ENCODE measurements at regions not wholly inside any gene's neighbourhood (a gene's known extent, or its start where the extent isn't known, plus 50 kb on each side); places are given as distances from the start of the nearest gene placed in this dataset.

GRCh38 chrX:6449946-6450345, 85.0 kb downstream of the VCX3A start:
- H3K4me3 ChIP-seq (ENCODE audit: low read depth, low read length) = no peak overlapping the region
- no peak for TF ChIP-seq CTCF (IDR thresholded peaks at IDR 0.05; ENCODE audit: borderline replicate concordance, insufficient read depth, low read depth, low read length)

- TF ChIP-seq CTCF (IDR thresholded peaks at IDR 0.05; ENCODE audit: borderline replicate concordance, insufficient read depth, low read depth, low read length) = no peak
- no peak overlapping the region for H3K4me3 ChIP-seq (ENCODE audit: low read depth, low read length)
These were observed 86.9 kb downstream of the VCX3A start for GRCh38 chrX:6448003-6448402.

GRCh38 chrX:6446582-6446981, 88.3 kb downstream of the VCX3A start:
- TF ChIP-seq CTCF (IDR thresholded peaks at IDR 0.05; ENCODE audit: borderline replicate concordance, insufficient read depth, low read depth, low read length) = no peak
- H3K4me3 ChIP-seq (ENCODE audit: low read depth, low read length) = no peak overlapping the region

- no peak for TF ChIP-seq CTCF (IDR thresholded peaks at IDR 0.05; ENCODE audit: borderline replicate concordance, insufficient read depth, low read depth, low read length)
These were observed 94.3 kb downstream of the VCX3A start for GRCh38 chrX:6440648-6441047.

GRCh38 chrX:6432226-6432625, 102.7 kb downstream of the VCX3A start:
- TF ChIP-seq CTCF (IDR thresholded peaks at IDR 0.05; ENCODE audit: borderline replicate concordance, insufficient read depth, low read depth, low read length) = no peak
- no peak overlapping the region for H3K4me3 ChIP-seq (ENCODE audit: low read depth, low read length)

More at GRCh38 chrX:6440648-6441047, 94.3 kb downstream of the VCX3A start:
- H3K4me3 ChIP-seq (ENCODE audit: low read depth, low read length) = no peak overlapping the region

GRCh38 chrX:6407542-6407941, 127.4 kb downstream of the VCX3A start:
- no peak for TF ChIP-seq CTCF (IDR thresholded peaks at IDR 0.05; ENCODE audit: borderline replicate concordance, insufficient read depth, low read depth, low read length)
- H3K4me3 ChIP-seq (ENCODE audit: low read depth, low read length) = no peak overlapping the region

GRCh38 chrX:6386837-6387236, 148.1 kb downstream of the VCX3A start:
- no peak overlapping the region for H3K4me3 ChIP-seq (ENCODE audit: low read depth, low read length)
- no peak for TF ChIP-seq CTCF (IDR thresholded peaks at IDR 0.05; ENCODE audit: borderline replicate concordance, insufficient read depth, low read depth, low read length)

All from GM12875 (cell line).